ENCODE measurements at regions not wholly inside any gene's neighbourhood (a gene's known extent, or its start where the extent isn't known, plus 50 kb on each side); places are given as distances from the start of the nearest gene placed in this dataset.

DNA sequence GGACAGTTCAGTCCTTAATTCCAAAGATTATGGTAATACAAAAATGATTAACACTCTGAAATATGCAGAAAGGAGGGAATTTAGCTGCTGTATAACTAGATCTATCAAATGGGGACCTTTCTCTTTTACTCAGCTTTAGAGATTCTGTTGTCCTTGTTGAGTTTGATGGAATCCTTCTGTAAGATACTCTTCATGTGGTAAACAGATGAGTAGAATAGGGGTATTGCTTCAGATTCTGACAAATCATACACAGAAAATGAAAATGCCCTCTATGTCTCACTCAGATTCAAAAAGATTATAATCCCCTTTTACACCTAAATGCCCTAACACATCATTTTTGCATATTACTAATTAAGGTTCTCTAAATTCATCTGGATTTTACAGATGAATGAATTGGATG lies 50.7 kb downstream of the ARHGAP35 start:
- intact Hi-C loops (cut with DNase I; ENCODE audit: low total_unique reads), result no loop called here

GRCh38 chr19:46913198-46913851 lies 52.5 kb downstream of the ARHGAP35 start:
- no peak for TF ChIP-seq POLR2A (IDR thresholded peaks at IDR 0.05)
- TF ChIP-seq CTCF (IDR thresholded peaks at IDR 0.05), result no peak
- H3K4me3 ChIP-seq (ENCODE audit: low read depth, poor library complexity, severe bottlenecking), result no peak overlapping the region
- intact Hi-C loops (cut with DNase I; ENCODE audit: low total_unique reads), result no loop called here
- no peak for DNase-seq (ENCODE audit: low spot score in 2 of 2)
- 72 to 82% methylated on average over 6 of the region's 6 CpGs for WGBS, 2 donors

More for the DNA sequence above, 50.7 kb downstream of the ARHGAP35 start:
- TF ChIP-seq POLR2A (IDR thresholded peaks at IDR 0.05) (no peak), CTCF (IDR thresholded peaks at IDR 0.05) (no peak)
- DNase-seq (ENCODE audit: low spot score in 2 of 2), result no peak
- no peak overlapping the region for H3K4me3 ChIP-seq (ENCODE audit: low read depth, poor library complexity, severe bottlenecking)

DNA sequence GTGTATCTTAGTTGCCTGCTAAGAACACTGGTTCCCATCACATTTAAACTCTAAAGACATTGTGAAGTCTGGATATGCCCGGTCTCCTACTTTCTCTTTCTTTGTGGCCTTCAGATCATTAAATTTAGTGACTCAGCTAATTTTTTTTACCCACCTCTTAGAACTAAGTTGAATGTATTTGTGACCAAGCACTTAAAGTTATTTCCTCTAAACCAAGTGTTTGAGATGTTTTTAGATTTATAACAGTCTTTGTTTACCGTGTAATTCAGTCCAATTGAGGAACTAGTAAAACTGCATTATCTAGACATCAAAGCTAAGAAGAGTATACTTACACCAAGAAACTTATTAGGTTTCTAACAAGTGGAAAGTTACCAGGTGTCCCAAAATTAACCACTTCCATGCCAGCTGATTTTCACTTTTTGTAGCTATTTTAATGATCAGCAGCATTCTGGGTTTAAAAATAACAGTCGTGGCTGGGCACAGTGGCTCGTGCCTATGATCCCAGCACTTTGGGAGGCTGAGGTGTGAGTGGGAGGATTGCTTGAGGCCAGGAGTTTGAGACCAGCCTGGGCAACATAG lies 53.1 kb downstream of the ARHGAP35 start:
- intact Hi-C loops (cut with DNase I; ENCODE audit: low total_unique reads), result no loop called here
- H3K4me3 ChIP-seq (ENCODE audit: low read depth, poor library complexity, severe bottlenecking), result no peak overlapping the region
- WGBS, 2 donors, result 41 to 46% methylated on average over 4 of the region's 4 CpGs
- no peak for DNase-seq (ENCODE audit: low spot score in 2 of 2)
- TF ChIP-seq CTCF (IDR thresholded peaks at IDR 0.05) (no peak), POLR2A (IDR thresholded peaks at IDR 0.05) (no peak)

DNA sequence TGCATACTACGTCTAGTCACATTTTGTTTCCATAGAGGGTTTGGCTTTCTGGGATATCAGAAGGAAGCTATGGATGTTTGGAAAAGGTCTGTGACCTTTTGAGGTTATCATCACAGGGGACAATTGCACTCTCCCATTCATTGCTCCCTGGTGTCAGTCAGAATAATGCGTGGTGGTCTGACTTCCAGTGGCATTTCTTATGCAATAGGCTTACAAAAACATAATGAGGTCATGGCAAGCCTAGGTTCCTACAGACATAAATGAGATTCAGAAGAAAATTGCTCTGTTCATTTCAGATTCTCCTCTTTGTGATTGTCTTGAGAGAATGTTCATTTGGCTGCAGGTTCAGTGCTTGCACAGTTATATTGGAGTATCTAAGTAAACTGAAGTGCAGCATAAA lies 54.6 kb downstream of the ARHGAP35 start:
- TF ChIP-seq CTCF (IDR thresholded peaks at IDR 0.05), result no peak
- no peak for TF ChIP-seq POLR2A (IDR thresholded peaks at IDR 0.05)
- WGBS, 2 donors, result 64 to 87% methylated on average over 2 of the region's 2 CpGs
- no peak overlapping the region for H3K4me3 ChIP-seq (ENCODE audit: low read depth, poor library complexity, severe bottlenecking)
- no peak for DNase-seq (ENCODE audit: low spot score in 2 of 2)
- intact Hi-C loops (cut with DNase I; ENCODE audit: low total_unique reads), result no loop called here

- DNase-seq (ENCODE audit: low spot score in 2 of 2), result no peak
- 95 to 96% methylated on average over 5 of the region's 5 CpGs for WGBS, 2 donors
- intact Hi-C loops (cut with DNase I; ENCODE audit: low total_unique reads), result no loop called here
- H3K4me3 ChIP-seq (ENCODE audit: low read depth, poor library complexity, severe bottlenecking), result no peak overlapping the region
- no peak for TF ChIP-seq CTCF (IDR thresholded peaks at IDR 0.05)
- no peak for TF ChIP-seq POLR2A (IDR thresholded peaks at IDR 0.05)
These were observed 56.2 kb downstream of the ARHGAP35 start for GRCh38 chr19:46917002-46917401.

GRCh38 chr19:46919324-46919723 lies 58.5 kb downstream of the ARHGAP35 start:
- 84 to 92% methylated on average over 8 of the region's 8 CpGs for WGBS, 2 donors
- intact Hi-C loops (cut with DNase I; ENCODE audit: low total_unique reads), result no loop called here
- TF ChIP-seq POLR2A (IDR thresholded peaks at IDR 0.05), result no peak
- TF ChIP-seq CTCF (IDR thresholded peaks at IDR 0.05), result no peak
- DNase-seq (ENCODE audit: low spot score in 2 of 2), result no peak
- no peak overlapping the region for H3K4me3 ChIP-seq (ENCODE audit: low read depth, poor library complexity, severe bottlenecking)

All from lower leg skin (tissue), 4 donors.